HG02759 (cell line): ENCODE measurements at regions not wholly inside any gene's neighbourhood (a gene's known extent, or its start where the extent isn't known, plus 50 kb on each side); places are given as distances from the start of the nearest gene placed in this dataset.

ENCODE experiments used
- ATAC-seq: cut with Tn5 transposase; IDR thresholded peaks from one replicate; pipeline ENCODE4 v1.9.1; 2021; ENCODE audit warnings: mild to moderate bottlenecking, moderate library complexity; ENCODE audit not compliant: unreplicated experiment

GRCh38 chr2:217289177-217289906, 429.5 kb upstream of the TNP1 start:
- no peak for ATAC-seq

DNA sequence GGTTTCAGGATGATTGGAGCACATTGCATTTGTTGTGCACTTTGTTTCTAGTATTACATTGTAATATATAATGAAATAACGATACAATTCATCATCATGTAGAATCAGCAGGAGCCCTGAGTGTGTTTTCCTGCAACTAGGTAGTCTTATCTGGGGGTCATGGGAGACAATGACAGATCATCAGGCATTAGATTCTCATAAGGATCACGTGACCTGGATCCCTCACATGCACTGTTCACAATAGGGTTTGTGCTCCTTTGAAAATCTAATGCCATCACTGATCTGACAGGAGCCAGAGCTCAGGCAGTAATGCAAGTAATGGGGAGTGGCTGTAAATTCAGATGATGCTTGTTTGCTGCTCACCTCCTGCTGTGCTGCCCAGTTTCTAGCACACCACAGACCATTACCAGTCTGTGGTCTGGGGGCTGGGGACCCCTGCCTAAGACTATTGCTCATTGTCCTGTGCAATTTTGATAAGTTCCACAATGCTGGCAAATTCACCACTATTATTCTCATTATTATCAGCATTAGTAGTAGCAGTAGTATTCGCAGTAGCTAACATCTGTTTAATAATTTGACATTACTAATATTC, 428.7 kb upstream of the TNP1 start:
- ATAC-seq: no peak

DNA sequence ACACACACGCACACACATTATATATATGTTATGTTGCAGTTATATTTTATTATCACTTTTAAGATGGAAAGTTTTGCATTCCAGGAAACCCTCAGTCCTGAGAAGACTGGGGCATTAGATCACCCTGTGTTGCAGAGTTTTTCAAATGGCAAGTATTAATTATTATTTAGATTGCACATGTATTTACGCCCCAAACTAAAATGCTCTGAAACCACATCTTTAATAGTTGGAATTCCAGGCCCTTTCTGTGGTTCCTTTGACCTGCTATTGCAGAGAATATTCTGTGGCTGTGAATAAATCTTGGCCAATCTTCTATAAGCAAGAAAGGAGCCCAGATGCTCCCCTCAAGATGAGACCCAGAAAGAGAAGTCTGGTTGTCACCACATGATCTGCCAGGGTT, 427.0 kb upstream of the TNP1 start:
- no peak for ATAC-seq

- no peak for ATAC-seq
Observed at GRCh38 chr2:217285926-217286325, 426.1 kb upstream of the TNP1 start.

DNA sequence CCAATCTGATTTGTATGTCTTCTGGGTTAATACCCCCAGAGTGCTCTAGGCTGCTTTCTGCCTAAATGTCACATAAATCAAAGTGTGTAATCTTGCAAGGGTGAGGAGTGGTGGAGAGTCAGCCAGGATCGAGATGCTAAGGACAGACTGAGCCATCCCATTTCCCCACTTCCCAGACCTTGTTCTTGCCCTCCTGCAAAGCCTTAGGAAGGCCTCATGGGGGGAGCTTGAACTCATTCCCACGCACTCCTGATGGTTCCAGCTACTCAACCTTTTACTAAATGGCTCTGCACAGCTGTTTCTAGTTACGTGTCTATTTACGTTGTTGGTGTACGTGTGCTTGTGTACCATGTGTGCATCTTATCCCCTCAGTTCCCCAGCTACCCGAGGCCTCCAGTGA, 423.6 kb upstream of the TNP1 start:
- no peak for ATAC-seq

GRCh38 chr2:217282531-217282930, 422.7 kb upstream of the TNP1 start:
- ATAC-seq: no peak

- no peak for ATAC-seq
Observed at GRCh38 chr2:217279556-217279955, 419.7 kb upstream of the TNP1 start.

DNA sequence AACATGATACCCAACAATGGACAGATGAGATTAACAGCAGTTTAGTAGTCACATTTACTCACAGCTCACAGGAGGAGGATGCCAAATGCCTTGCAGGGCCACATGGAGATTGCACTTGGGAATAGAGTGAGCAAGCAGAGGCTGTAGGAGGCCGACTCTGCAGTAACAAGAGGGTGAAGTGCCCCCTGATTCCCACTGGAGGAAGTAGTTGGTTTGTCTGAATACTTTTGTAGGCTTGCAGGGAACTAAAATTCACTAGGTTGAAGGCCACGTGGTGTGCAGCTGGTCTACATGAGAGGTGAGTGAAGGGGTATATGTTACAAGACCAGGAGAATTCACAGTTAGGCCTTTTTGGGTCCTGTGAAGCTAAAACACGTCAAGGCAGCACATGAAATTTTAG, 419.3 kb upstream of the TNP1 start:
- ATAC-seq: no peak

- ATAC-seq: no peak
Observed at GRCh38 chr2:217277646-217278398, 418.0 kb upstream of the TNP1 start.

GRCh38 chr2:217276433-217276832, 416.6 kb upstream of the TNP1 start:
- ATAC-seq: no peak

GRCh38 chr2:217275091-217275490, 415.2 kb upstream of the TNP1 start:
- no peak for ATAC-seq

- no peak for ATAC-seq
Observed at GRCh38 chr2:217274578-217274977, 414.7 kb upstream of the TNP1 start.

DNA sequence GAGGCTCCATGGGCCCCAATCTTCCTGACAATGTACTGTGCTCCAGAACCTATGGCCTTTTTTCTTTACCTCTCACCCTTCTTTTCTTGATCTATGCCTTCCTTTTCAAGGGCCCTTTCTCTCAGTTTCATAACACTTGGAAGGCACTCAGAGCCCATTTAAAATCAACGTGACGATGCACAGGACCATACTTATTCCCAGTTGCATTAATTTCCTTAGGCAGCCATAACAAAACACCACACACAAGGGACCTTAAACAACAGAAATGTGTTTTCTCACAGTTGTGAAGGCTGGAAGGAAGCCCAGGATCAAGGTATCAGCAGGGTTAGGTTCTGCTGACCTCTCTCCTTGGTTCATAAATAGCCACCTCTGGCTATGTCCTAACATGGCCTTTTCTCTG, 414.0 kb upstream of the TNP1 start:
- ATAC-seq: no peak

DNA sequence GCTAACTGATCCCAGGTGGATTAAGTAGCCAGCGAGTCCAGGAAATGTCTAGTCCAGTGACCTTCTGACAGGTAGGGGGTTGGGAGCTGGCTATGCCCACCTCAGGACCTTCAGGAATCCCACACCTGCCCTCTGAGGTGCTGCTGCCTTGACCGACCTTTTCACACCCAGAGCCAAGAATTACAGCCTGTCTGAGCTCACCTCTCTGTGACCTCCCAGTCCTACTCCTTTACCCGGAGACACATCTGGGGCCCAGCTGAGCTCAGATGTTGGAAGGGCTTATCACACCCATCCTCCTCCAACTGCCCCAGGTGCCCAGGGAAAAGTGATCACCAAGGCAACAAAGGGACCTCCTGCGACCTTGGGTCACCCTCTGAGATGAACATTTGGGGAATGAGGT, 413.3 kb upstream of the TNP1 start:
- ATAC-seq: no peak

GRCh38 chr2:217271813-217272212, 411.9 kb upstream of the TNP1 start:
- ATAC-seq: no peak

DNA sequence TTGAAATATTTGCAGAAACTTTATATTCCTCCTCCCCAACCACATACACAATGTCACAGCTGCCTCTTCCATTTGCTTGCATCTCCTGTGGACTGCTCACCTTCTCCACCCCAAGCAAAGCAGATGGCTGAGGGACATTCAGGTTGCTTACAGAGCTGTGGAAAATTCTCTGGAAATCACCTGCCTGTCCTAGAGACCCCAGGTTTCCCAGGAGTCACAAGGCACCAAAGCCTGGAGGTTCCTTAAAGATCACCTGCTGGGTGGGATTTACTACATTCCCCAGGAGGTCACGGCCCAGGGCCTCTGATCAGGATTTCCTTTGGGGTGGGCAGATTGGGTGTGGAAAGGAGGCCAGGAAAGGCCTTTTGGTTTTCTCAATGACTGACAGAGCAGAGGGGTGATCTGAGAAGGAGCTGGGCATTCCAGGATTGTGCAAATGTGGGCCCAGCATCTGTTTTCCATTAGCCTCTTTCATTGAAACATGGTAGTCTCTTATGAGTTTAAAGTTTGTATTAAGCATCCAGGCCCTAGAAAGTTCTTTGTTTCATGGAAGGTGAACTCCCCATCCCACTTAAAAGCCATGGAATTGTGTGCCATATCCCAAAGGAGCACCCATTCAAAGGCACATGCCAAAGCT, 410.7 kb upstream of the TNP1 start:
- ATAC-seq: no peak

- no peak for ATAC-seq
Observed at GRCh38 chr2:217269701-217270484, 410.0 kb upstream of the TNP1 start.

DNA sequence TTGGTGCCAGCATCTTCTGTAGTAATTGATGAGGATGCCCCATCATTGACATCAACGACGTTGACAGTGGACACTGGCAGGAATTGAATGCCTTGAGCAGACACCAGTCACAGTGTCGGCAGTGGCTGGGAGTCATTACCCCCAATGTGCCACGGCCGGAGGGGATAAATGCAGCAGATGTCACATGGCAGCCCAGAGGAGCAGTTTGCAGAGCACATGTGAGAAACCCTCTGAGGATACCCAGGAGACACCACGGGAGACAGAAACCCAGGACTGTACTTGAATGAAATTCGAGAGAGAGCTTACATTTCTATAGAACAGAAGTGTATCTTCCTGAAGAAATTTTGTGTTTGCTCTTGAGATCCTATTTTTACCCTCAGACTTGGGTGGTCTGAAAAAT, 409.1 kb upstream of the TNP1 start:
- no peak for ATAC-seq

DNA sequence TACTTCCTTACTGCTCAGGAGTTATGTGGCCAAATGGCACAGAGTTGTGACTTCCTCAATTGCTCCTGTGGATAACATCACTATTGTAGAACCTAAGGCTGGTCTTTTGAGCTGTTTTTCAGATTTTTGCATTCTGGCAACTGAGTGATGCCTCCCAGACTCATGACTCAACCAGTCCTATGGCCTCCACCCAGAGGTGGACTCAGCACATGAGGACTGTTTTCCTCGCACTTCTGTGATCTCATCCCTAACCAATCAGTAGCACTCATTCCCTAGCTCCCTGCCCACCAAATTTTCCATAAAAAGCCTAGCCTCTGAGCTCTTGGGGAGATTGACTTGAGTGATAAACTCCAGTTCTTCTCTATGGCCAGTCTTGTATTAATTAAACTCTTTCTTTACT, 407.9 kb upstream of the TNP1 start:
- ATAC-seq: no peak

DNA sequence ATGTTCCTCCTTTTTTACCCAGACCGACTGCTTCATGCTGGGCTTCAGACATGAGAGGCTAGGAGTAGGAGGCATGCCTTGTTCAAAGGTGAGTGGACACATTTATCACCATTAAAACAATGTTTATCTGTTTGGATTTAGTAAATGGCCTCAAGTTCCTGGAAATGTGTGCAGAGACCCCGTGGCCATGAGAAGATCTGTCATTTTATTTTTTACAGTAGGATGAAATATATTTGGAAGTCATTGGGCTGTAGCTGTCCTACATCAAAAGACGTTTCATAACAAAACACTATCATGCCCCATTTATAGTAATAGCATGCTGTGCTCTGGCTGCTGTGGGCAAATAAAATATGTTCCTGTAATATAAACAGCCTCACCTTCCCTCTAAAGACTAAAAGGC, 403.9 kb upstream of the TNP1 start:
- no peak for ATAC-seq

DNA sequence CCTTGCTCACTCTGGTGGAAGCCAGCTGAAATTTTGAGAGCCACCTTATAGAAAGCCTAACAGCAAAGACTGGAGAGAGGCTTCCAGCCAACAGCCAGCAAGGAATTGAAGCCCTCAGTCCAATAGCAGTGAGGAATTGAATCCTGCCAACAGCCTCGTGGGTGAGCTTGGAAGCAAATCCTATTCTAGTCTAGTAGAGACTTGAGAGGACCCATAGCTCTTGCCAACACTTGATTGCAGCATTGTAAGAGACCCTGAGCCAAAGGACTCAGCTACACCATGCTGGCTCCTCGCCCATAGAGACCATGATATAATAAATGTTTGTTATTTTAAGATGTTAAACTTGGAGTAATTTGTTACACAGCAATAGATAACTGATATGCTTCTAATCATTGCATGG, 403.0 kb upstream of the TNP1 start:
- ATAC-seq: no peak
